Neural cell (in vitro differentiated cells): ENCODE measurements at regions not wholly inside any gene's neighbourhood (a gene's known extent, or its start where the extent isn't known, plus 50 kb on each side); places are given as distances from the start of the nearest gene placed in this dataset.

Experiments
- H2AFZ ChIP-seq: fragments of 200-600, 300-800 bp; sonication (generic), shearing (Covaris generic); 2 replicates; pipeline ENCODE4 v1.6.0; 2014; ENCODE audit warnings: low read depth, mild to moderate bottlenecking, antibody characterized with exemption, low read length, moderate library complexity
- H3F3A ChIP-seq: fragments of 200-600 bp; shearing (Covaris generic); 2 replicates; pipeline ENCODE4 v1.6.1; 2016; ENCODE audit warnings: mild to moderate bottlenecking, moderate library complexity, mixed read lengths, antibody characterized with exemption, low read length; ENCODE audit not compliant: insufficient read depth, poor library complexity, severe bottlenecking
- H3K27ac ChIP-seq: fragments of 200-600, 300-800 bp; sonication (generic), shearing (Covaris generic); 2 replicates; pipeline ENCODE4 v1.5.1; 2014; ENCODE audit warnings: mild to moderate bottlenecking, low read length, moderate library complexity
- H3K27me3 ChIP-seq: fragments of 300-800, 200-600 bp; sonication (generic), shearing (Covaris generic); 2 replicates; pipeline ENCODE4 v1.6.0; 2014; ENCODE audit warnings: mild to moderate bottlenecking, low read depth, low read length, moderate library complexity; ENCODE audit not compliant: insufficient read depth
- H3K36me3 ChIP-seq: fragments of 300-800, 200-600 bp; sonication (generic), shearing (Covaris generic); 2 replicates; pipeline ENCODE4 v1.5.1; 2014; ENCODE audit warnings: mild to moderate bottlenecking, antibody characterized with exemption, low read length, moderate library complexity; ENCODE audit not compliant: insufficient read depth
- H3K4me2 ChIP-seq: fragments of 300-800, 200-600 bp; sonication (generic), shearing (Covaris generic); 2 replicates; pipeline ENCODE4 v1.6.0; 2014; ENCODE audit warnings: mild to moderate bottlenecking, low read length
- H3K4me3 ChIP-seq: fragments of 300-800, 200-600 bp; sonication (generic), shearing (Covaris generic); 2 replicates; pipeline ENCODE4 v1.5.1; 2014; ENCODE audit warnings: mild to moderate bottlenecking, low read length, moderate library complexity
- H3K79me2 ChIP-seq: fragments of 200-600 bp; shearing (Covaris generic); replicated peaks from 2 replicates; pipeline ENCODE4 v1.6.0; 2014; ENCODE audit warnings: mild to moderate bottlenecking, low read length, moderate library complexity; ENCODE audit not compliant: insufficient read depth
- H3K9ac ChIP-seq: fragments of 300-800, 200-600 bp; sonication (generic), shearing (Covaris generic); 2 replicates; pipeline ENCODE4 v1.6.1; 2016; ENCODE audit warnings: mild to moderate bottlenecking, low read length, mixed read lengths
- H3K9me2 ChIP-seq: fragments of 200-600 bp; shearing (Covaris generic); 2 replicates; pipeline ENCODE4 v1.6.1; 2016; ENCODE audit warnings: mild to moderate bottlenecking, low read length, mixed read lengths; ENCODE audit not compliant: insufficient read depth
- H3K9me3 ChIP-seq: fragments of 200-600, 300-800 bp; sonication (generic), shearing (Covaris generic); 2 replicates; pipeline ENCODE4 v1.6.1; 2016; ENCODE audit warnings: mild to moderate bottlenecking, mixed run types, low read length, moderate library complexity, mixed read lengths
- H4K20me1 ChIP-seq: fragments of 200-600 bp; shearing (Covaris generic); 2 replicates; pipeline ENCODE4 v1.6.1; 2016; ENCODE audit warnings: mild to moderate bottlenecking, mixed run types; ENCODE audit not compliant: insufficient read depth
- EP300 ChIP-seq: fragments of 450-650 bp; conservative IDR thresholded peaks from 2 replicates; pipeline ENCODE4 v1.6.1; 2014; ENCODE audit warnings: antibody characterized with exemption, mild to moderate bottlenecking, moderate library complexity; ENCODE audit not compliant: poor library complexity, severe bottlenecking
- EZH2 ChIP-seq: fragments of 200-600, 300-800 bp; shearing (Covaris generic), sonication (generic); IDR thresholded peaks from 2 replicates; pipeline ENCODE4 v1.6.1; 2014; ENCODE audit warnings: antibody characterized with exemption, low read length, borderline replicate concordance, mild to moderate bottlenecking; ENCODE audit not compliant: insufficient read depth, poor library complexity, severe bottlenecking
- MXI1 ChIP-seq: fragments of 450-650 bp; conservative IDR thresholded peaks from 2 replicates; pipeline ENCODE4 v1.6.1; 2014; ENCODE audit warnings: antibody characterized with exemption, mild to moderate bottlenecking; ENCODE audit not compliant: poor library complexity, severe bottlenecking
- POLR2AphosphoS5 ChIP-seq: IDR thresholded peaks from 2 replicates; pipeline ENCODE4 v1.6.1; 2012
- RAD21 ChIP-seq: fragments of 450-650 bp; conservative IDR thresholded peaks from 2 replicates; pipeline ENCODE4 v1.6.1; 2014; ENCODE audit warnings: antibody characterized with exemption, mild to moderate bottlenecking, moderate library complexity
- SMC3 ChIP-seq: fragments of 450-650 bp; conservative IDR thresholded peaks from 2 replicates; pipeline ENCODE4 v1.6.1; 2014; ENCODE audit warnings: antibody characterized with exemption, mild to moderate bottlenecking, moderate library complexity; ENCODE audit not compliant: poor library complexity
- TAF1 ChIP-seq: IDR thresholded peaks from 2 replicates; pipeline ENCODE4 v1.6.1; 2012; ENCODE audit warnings: low read depth
- TF ChIP-seq, protein P1 (sequence below): IDR thresholded peaks from 2 replicates; pipeline ENCODE4 v1.6.1; 2012; ENCODE audit warnings: borderline replicate concordance
- TF ChIP-seq, protein P2 (sequence below): fragments of 450-650 bp; IDR thresholded peaks from 2 replicates; pipeline ENCODE4 v1.5.1; 2014; ENCODE audit warnings: antibody characterized with exemption, mild to moderate bottlenecking, moderate library complexity; ENCODE audit not compliant: poor library complexity, severe bottlenecking

DNA sequence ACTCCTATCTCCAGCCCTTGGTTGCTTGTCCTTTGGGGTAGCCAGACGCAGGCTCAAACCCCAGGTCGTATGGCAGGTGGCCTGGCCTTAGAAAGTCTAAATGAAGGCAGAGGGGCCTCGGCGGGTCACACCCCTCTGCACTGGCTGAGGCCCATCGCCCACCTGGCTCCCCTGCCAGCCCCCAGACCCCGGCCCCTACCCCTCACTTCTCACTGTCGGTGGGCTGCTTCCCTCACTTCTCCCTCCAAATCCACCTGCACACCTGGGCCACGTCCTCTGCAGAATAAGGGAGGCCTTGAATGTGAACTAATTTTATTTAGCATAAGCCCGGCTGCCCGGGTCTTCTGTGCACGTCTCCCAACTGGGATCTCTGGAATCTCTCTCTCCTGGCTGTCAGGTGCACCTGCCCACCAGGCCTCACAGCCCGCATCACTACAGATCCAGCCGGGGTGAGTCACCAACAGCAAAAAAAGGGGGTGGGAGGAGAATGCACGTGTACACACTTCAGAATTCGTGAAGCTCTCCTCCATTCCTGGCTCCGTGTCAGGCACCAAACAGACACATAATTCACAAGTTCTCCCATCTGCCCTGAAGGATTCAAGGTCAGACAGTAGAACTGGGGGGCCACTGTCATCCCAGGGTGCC is 107.5 kb upstream of the SIM2 start:
- Histone ChIP-seq H3K27me3 (no peaks in the 10 kb centered on the region), H3K4me3 (no peak overlapping the region), H3K9me2 (no peaks in the 10 kb centered on the region), H3K9ac (no peak overlapping the region), H4K20me1 (no peaks in the 10 kb centered on the region), H3K36me3 (no peaks in the 10 kb centered on the region), H3K79me2 (no peaks in the 10 kb centered on the region), H3K4me2 (no peak overlapping the region), H3K27ac (no peak overlapping the region), H3K9me3 (no peaks in the 10 kb centered on the region), H3F3A (no peaks in the 10 kb centered on the region), H2AFZ (no peak overlapping the region)
- TF ChIP-seq SMC3 = no peak
- TF ChIP-seq MXI1 = no peak
- no peak for TF ChIP-seq TAF1
- TF ChIP-seq, protein P1, sequence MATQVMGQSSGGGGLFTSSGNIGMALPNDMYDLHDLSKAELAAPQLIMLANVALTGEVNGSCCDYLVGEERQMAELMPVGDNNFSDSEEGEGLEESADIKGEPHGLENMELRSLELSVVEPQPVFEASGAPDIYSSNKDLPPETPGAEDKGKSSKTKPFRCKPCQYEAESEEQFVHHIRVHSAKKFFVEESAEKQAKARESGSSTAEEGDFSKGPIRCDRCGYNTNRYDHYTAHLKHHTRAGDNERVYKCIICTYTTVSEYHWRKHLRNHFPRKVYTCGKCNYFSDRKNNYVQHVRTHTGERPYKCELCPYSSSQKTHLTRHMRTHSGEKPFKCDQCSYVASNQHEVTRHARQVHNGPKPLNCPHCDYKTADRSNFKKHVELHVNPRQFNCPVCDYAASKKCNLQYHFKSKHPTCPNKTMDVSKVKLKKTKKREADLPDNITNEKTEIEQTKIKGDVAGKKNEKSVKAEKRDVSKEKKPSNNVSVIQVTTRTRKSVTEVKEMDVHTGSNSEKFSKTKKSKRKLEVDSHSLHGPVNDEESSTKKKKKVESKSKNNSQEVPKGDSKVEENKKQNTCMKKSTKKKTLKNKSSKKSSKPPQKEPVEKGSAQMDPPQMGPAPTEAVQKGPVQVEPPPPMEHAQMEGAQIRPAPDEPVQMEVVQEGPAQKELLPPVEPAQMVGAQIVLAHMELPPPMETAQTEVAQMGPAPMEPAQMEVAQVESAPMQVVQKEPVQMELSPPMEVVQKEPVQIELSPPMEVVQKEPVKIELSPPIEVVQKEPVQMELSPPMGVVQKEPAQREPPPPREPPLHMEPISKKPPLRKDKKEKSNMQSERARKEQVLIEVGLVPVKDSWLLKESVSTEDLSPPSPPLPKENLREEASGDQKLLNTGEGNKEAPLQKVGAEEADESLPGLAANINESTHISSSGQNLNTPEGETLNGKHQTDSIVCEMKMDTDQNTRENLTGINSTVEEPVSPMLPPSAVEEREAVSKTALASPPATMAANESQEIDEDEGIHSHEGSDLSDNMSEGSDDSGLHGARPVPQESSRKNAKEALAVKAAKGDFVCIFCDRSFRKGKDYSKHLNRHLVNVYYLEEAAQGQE = no peak
- no peak for TF ChIP-seq POLR2AphosphoS5

DNA sequence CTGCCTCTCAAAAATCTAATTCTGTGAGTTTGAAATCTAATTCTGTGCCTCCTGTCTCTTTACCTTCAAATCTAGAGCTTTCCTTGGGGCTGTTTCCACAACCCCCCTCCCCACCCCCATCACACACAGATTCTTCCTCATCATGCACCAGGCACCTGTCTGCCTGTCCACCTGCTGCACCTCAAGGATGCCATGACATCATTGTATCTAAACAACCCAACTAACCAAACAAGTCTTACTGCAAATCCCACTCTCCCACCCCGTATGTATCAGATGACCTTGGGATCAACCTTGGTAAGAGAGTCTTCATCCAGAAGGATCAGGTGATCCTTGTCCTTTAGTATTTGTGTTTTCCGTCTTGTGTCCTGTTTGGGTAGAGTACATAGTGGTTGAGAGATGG is 102.7 kb upstream of the SIM2 start:
- Histone ChIP-seq H3K27me3 (no peaks in the 10 kb centered on the region), H3K9me3 (no peaks in the 10 kb centered on the region), H2AFZ (no peak overlapping the region), H3F3A (no peaks in the 10 kb centered on the region), H3K36me3 (no peaks in the 10 kb centered on the region), H3K4me2 (no peak overlapping the region), H3K9ac (no peak overlapping the region), H3K79me2 (no peaks in the 10 kb centered on the region), H3K27ac (no peak overlapping the region), H3K9me2 (no peaks in the 10 kb centered on the region), H3K4me3 (no peak overlapping the region), H4K20me1 (no peaks in the 10 kb centered on the region)
- TF ChIP-seq EZH2 (no peak), EP300 (no peak), SMC3 (no peak), TAF1 (no peak), POLR2AphosphoS5 (no peak), RAD21 (no peak), MXI1 (no peak)
- TF ChIP-seq, protein P2, sequence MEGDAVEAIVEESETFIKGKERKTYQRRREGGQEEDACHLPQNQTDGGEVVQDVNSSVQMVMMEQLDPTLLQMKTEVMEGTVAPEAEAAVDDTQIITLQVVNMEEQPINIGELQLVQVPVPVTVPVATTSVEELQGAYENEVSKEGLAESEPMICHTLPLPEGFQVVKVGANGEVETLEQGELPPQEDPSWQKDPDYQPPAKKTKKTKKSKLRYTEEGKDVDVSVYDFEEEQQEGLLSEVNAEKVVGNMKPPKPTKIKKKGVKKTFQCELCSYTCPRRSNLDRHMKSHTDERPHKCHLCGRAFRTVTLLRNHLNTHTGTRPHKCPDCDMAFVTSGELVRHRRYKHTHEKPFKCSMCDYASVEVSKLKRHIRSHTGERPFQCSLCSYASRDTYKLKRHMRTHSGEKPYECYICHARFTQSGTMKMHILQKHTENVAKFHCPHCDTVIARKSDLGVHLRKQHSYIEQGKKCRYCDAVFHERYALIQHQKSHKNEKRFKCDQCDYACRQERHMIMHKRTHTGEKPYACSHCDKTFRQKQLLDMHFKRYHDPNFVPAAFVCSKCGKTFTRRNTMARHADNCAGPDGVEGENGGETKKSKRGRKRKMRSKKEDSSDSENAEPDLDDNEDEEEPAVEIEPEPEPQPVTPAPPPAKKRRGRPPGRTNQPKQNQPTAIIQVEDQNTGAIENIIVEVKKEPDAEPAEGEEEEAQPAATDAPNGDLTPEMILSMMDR = no peak
- TF ChIP-seq, protein P1 = no peak
